PFSK-1 (cell line): ENCODE measurements at regions not wholly inside any gene's neighbourhood (a gene's known extent, or its start where the extent isn't known, plus 50 kb on each side); places are given as distances from the start of the nearest gene placed in this dataset.

Experiments
- POLR2AphosphoS5 ChIP-seq: IDR thresholded peaks from 2 replicates; pipeline ENCODE4 v1.6.1; 2012; ENCODE audit warnings: low read depth, mild to moderate bottlenecking, control low read depth, low read length, moderate library complexity
- REST ChIP-seq, 2 experiments: IDR thresholded peaks; 2 replicates each; pipeline versions ENCODE4 v1.6.1 to v1.8.0; 2011 to 2012; ENCODE audit warnings: low read depth in 2 of 2, low read length in 2 of 2, control low read depth in 1 of 2, inconsistent platforms in 1 of 2, mild to moderate bottlenecking in 1 of 2, moderate library complexity in 1 of 2; ENCODE audit not compliant: insufficient read depth in 1 of 2
- SIN3A ChIP-seq: IDR thresholded peaks from 2 replicates; pipeline ENCODE4 v1.6.1; 2012; ENCODE audit warnings: mild to moderate bottlenecking, low read length, moderate library complexity, borderline replicate concordance; ENCODE audit not compliant: insufficient read depth
- TAF1 ChIP-seq: IDR thresholded peaks from 2 replicates; pipeline ENCODE4 v1.6.1; 2012; ENCODE audit warnings: low read length, control low read depth, borderline replicate concordance; ENCODE audit not compliant: insufficient read depth

- TF ChIP-seq REST (IDR thresholded peaks at IDR 0.05; ENCODE audit: insufficient read depth in 1 of 2, low read depth in 2 of 2, low read length in 2 of 2) (no peak), POLR2AphosphoS5 (no peak), TAF1 (no peak), SIN3A (no peak)
Measured at GRCh38 chr3:102006812-102007485, 157.6 kb downstream of the NFKBIZ start.
